Large intestine (tissue), 3 donors: ENCODE measurements at regions not wholly inside any gene's neighbourhood (a gene's known extent, or its start where the extent isn't known, plus 50 kb on each side); places are given as distances from the start of the nearest gene placed in this dataset.
A peak's percentile ranks its signal among the peaks of the same experiment; 100 is the strongest.
"Not testable (repeated sequence)": the region's sequence is repeated elsewhere in the genome, so short reads cannot be mapped to it uniquely, and the experiment has no call there.

ENCODE experiments used
- DNase-seq, 2 donors: peaks; one replicate each; pipeline versions ENCODE4 v3.0.0 to v3.0.0-alpha.2; 2013
- H3K27ac ChIP-seq: one replicate; pipeline ENCODE4 v1.5.1; 2013; ENCODE audit warnings: low read length
- H3K27me3 ChIP-seq: 2 replicates; pipeline ENCODE4 v1.6.1; 2013; ENCODE audit warnings: low read length; ENCODE audit not compliant: control insufficient read depth, insufficient read depth
- H3K36me3 ChIP-seq: 2 replicates; pipeline ENCODE4 v1.6.1; 2013; ENCODE audit warnings: low read length; ENCODE audit not compliant: control insufficient read depth, insufficient read depth
- H3K4me1 ChIP-seq: one replicate; pipeline ENCODE4 v1.6.1; 2013; ENCODE audit warnings: low read length; ENCODE audit not compliant: control insufficient read depth, insufficient read depth
- H3K4me3 ChIP-seq: one replicate; pipeline ENCODE4 v1.5.1; 2013; ENCODE audit warnings: low read length
- H3K9me3 ChIP-seq: one replicate; pipeline ENCODE4 v1.6.1; 2013; ENCODE audit warnings: mild to moderate bottlenecking, low read depth, low read length, moderate library complexity; ENCODE audit not compliant: control insufficient read depth
- WGBS: methylation state at CpG from one replicate; pipeline ENCODE4 v1.1.5; 2013; ENCODE audit warnings: low lambda C conversion rate; ENCODE audit not compliant: insufficient coverage; 5-methylcytosine and 5-hydroxymethylcytosine counted together

DNA sequence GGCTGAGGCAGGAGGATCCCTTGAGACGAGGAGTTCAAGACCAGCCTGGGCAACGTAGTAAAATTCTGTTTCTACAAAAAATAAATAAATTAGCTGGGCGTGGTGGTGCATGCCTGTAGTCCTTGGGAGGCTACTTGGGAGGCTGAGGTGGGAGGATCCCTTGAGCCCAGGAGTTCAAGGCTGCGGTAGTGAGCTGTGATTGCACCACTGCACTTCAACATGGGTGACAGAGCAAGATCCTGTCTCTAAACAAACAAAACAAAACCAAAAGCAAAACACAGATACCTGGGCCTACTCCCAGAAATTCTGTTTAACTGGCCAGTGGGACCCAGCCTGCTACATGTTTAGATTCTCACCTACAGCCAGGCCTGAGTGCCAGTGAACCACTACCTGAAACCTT lies 74.6 kb upstream of the MEDAG start:
- H3K9me3 ChIP-seq: peaks cover 7% of the 10 kb centered on the region
- H3K4me1 ChIP-seq: peaks cover 38% of the 10 kb centered on the region
- H3K27ac ChIP-seq: no peak overlapping the region
- no peaks in the 10 kb centered on the region for H3K36me3 ChIP-seq
- peak in 1 of 2 donors; percentile 44 for DNase-seq
- H3K4me3 ChIP-seq: no peak overlapping the region
- no peaks in the 10 kb centered on the region for H3K27me3 ChIP-seq
- no CpG with 5 or more reads among the region's 4 CpGs for WGBS

GRCh38 chr13:30832377-30832776 lies 73.7 kb upstream of the MEDAG start:
- Histone ChIP-seq H3K27ac (peak overlapping the region; percentile 45), H3K4me3 (no peak overlapping the region), H3K9me3 (peaks cover 4% of the 10 kb centered on the region), H3K27me3 (no peaks in the 10 kb centered on the region), H3K36me3 (no peaks in the 10 kb centered on the region), H3K4me1 (peaks cover 44% of the 10 kb centered on the region)
- peak in 1 of 2 donors; percentile 58 for DNase-seq
- no CpG with 5 or more reads among the region's 4 CpGs for WGBS

DNA sequence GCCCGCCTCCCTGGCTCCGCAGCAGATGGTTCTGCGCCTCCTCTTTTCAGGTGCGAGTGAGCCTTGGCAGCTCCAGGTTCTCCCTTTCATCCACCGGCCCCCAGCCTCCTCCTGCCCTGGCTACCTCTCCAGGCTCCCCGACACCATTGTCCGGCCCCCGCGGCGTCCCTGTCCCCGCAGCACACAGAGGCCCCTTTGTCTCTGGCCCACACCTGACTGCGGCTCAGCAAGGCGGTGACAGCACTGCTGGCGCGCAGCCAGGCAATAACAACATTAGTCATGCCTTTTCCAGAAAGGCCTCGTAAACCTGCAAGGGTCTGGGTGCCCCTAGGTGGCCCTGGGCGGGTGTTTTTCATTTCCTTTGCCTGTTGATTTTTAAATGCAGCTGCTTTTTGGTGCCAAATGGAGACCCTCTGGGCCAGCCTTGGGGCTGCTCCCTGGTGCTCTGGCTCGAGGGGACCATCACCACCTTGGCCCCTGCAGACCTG lies 73.2 kb upstream of the MEDAG start:
- WGBS: no CpG with 5 or more reads among the region's 18 CpGs
- Histone ChIP-seq H3K4me1 (peaks cover 45% of the 10 kb centered on the region), H3K27ac (peak overlapping the region; percentile 65), H3K9me3 (peaks cover 4% of the 10 kb centered on the region), H3K27me3 (no peaks in the 10 kb centered on the region), H3K4me3 (no peak overlapping the region), H3K36me3 (no peaks in the 10 kb centered on the region)
- DNase-seq: peak; percentile 96 to 98

- Histone ChIP-seq H3K4me1 (peaks cover 45% of the 10 kb centered on the region), H3K4me3 (no peak overlapping the region), H3K27me3 (no peaks in the 10 kb centered on the region), H3K36me3 (no peaks in the 10 kb centered on the region), H3K27ac (peak overlapping the region; percentile 21), H3K9me3 (no peaks in the 10 kb centered on the region)
- DNase-seq: peak; percentile 87 to 95
- no CpG with 5 or more reads among the region's 9 CpGs for WGBS
Measured at GRCh38 chr13:30835442-30835841, 70.6 kb upstream of the MEDAG start.

DNA sequence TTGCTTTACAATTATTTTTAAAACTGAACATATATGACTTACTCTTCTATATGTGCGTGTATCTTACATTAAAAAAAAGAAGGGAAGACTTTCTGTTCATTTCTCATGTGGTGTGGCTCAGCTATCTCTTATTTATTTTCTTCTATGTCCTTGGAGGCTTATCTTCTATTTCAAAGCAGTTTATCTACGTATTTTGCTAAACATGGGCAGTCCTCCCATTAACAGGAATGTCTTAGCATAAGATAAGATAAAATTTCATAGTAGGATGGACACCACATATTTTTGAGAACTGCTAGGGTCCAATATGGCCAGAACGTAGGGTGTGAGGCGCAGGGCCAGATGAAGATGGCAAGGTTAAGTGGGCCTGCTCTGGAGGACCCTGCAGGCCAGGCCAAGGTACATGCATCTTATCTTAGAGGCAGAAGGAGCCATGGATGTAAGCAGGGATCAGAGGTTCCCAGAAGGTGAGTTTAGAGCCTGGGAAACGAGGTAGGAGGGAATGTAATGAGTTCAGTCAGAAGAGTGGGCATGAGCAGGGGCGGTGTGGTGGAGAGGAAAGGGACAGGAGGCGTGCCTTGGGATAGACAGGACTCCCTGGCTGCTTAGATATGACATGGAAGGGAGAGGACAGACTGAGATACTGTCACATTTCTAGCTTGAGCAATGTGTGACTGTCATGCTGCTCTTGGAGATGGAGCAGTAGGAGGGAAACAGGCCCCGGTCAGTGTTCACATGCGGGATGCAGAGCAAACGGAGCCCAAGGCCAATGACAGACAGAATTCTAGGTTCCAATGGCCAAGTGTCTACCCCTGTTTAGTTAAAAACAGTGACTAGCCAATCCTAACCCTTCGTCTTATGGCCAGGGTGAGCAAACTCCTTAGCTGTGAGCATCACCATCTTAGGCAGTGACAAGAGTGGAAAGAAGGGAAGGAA lies 68.6 kb upstream of the MEDAG start:
- no peaks in the 10 kb centered on the region for H3K27me3 ChIP-seq
- no peak overlapping the region for H3K4me3 ChIP-seq
- H3K9me3 ChIP-seq: peaks cover 3% of the 10 kb centered on the region
- peaks cover 39% of the 10 kb centered on the region for H3K4me1 ChIP-seq
- DNase-seq: no peak
- no peak overlapping the region for H3K27ac ChIP-seq
- H3K36me3 ChIP-seq: no peaks in the 10 kb centered on the region
- 80% methylated on average over 2 of the region's 11 CpGs for WGBS

DNA sequence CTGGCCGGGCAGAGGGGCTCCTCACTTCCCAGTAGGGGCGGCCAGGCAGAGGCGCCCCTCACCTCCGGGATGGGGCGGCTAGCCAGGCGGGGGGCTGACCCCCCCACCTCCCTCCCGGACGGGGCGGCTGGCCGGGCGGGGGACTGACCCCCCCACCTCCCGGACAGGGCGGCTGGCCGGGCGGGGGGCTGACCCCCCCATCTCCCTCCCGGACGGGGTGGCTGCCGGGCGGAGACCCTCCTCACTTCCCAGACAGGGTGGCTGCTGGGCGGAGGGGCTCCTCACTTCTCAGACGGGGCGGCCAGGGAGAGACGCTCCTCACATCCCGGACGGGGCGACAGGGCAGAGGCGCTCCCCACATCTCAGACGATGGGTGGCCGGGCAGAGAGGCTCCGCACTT lies 66.4 kb upstream of the MEDAG start:
- not testable (repeated sequence) for H3K36me3 ChIP-seq, DNase-seq, H3K27me3 ChIP-seq, H3K4me3 ChIP-seq, H3K27ac ChIP-seq
- Histone ChIP-seq H3K4me1 (peaks cover 22% of the 10 kb centered on the region), H3K9me3 (peaks cover 23% of the 10 kb centered on the region)
- WGBS: no CpG with 5 or more reads among the region's 30 CpGs

DNA sequence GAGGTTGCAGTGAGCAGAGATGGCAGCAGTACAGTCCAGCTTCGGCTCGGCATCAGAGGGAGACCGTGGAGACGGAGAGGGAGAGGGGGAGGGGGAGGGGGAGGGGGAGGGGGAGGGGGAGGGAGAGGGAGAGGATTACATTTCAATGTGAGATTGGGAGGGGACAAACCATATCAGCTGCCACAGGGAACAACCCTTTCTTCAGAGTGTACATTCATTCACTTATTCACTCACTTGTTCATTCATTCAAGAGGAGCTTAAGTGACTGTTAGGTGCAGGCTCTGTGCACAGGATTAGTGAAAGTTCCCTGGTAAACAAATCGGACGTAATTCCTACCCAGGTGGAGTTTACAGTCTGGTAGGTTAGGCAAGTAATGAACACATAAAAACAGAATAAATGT lies 65.6 kb upstream of the MEDAG start:
- Histone ChIP-seq H3K4me3 (no peak overlapping the region), H3K4me1 (peaks cover 16% of the 10 kb centered on the region), H3K36me3 (no peaks in the 10 kb centered on the region), H3K27me3 (no peaks in the 10 kb centered on the region), H3K9me3 (peaks cover 23% of the 10 kb centered on the region), H3K27ac (no peak overlapping the region)
- DNase-seq: no peak
- WGBS: 90% methylated on average over 2 of the region's 6 CpGs

GRCh38 chr13:30841154-30841553 lies 64.9 kb upstream of the MEDAG start:
- no peak overlapping the region for H3K27ac ChIP-seq
- no peak overlapping the region for H3K4me3 ChIP-seq
- H3K27me3 ChIP-seq: no peaks in the 10 kb centered on the region
- 80% methylated on average over 1 of the region's 5 CpGs for WGBS
- H3K36me3 ChIP-seq: no peaks in the 10 kb centered on the region
- H3K9me3 ChIP-seq: peaks cover 23% of the 10 kb centered on the region
- H3K4me1 ChIP-seq: peaks cover 11% of the 10 kb centered on the region
- no peak for DNase-seq

DNA sequence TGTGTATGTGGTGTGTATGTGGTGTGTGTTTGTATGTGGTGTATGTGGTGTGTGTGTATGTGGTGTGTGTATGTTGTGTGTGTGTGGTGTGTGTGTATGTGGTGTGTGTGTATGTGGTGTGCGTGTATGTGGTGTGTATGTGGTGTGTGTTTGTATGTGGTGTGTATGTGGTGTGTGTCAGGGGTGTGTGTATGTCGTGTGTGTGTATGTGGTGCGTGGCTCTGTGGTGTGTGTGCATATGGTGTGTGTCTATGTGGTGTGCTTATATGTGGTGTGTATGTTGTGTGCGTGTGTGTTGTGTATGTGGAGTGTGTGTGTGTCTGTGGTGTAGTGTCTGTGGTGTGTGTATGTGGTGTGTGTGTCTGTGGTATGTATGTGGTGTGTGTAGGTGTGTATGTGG lies 62.5 kb upstream of the MEDAG start:
- no peaks in the 10 kb centered on the region for H3K36me3 ChIP-seq
- H3K4me3 ChIP-seq: no peak overlapping the region
- no peak overlapping the region for H3K27ac ChIP-seq
- no peaks in the 10 kb centered on the region for H3K4me1 ChIP-seq
- H3K27me3 ChIP-seq: no peaks in the 10 kb centered on the region
- no CpG with 5 or more reads among the region's 4 CpGs for WGBS
- peaks cover 23% of the 10 kb centered on the region for H3K9me3 ChIP-seq
- DNase-seq: no peak

DNA sequence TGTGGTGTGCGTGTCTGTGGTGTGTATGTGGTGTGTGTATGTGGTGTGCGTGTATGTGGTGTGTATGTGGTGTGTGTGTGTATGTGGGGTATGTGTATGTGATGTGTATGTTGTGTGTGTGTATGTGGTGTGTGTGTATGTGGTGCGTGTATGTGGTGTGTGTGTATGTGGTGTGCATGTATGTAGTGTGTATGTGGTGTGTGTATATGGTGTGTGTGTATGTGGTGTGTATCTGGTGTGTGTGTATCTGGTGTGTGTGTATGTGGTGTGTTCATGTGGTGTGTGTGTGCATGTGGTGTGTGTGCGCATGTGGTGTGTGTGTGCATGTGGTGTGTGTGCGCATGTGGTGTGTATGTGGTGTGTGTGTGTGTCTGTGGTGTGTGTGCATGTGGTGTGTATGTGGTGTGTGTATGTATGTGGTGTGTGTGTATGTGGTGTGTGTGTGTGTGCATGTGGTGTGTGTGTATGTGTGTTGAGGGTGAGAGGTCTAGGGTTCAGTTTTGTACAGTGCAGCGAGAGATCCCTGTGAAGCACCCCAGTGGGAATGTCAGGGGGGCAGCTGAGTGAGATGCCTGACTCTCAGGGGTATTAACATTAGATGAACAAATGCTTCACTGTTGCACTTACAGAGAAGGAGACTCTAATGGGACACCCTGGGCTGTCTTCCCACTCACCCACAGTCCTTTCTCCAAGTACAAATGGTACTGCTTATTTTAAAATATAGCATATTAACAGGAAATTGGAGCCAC lies 61.3 kb upstream of the MEDAG start:
- no peak overlapping the region for H3K4me3 ChIP-seq
- DNase-seq: no peak
- H3K27ac ChIP-seq: no peak overlapping the region
- H3K4me1 ChIP-seq: no peaks in the 10 kb centered on the region
- no peaks in the 10 kb centered on the region for H3K36me3 ChIP-seq
- WGBS: no CpG with 5 or more reads among the region's 6 CpGs
- no peaks in the 10 kb centered on the region for H3K27me3 ChIP-seq
- H3K9me3 ChIP-seq: peaks cover 23% of the 10 kb centered on the region
